ENCODE measurements at regions not wholly inside any gene's neighbourhood (a gene's known extent, or its start where the extent isn't known, plus 50 kb on each side); places are given as distances from the start of the nearest gene placed in this dataset.

GRCh38 chr20:43824309-43825050 is 90.2 kb upstream of the TOX2 start:
- intact Hi-C loops (cut with micrococcal nuclease; ENCODE audit: unreplicated experiment) = no loop called here
- no peak for DNase-seq (ENCODE audit: low read depth, low spot score)
- POLR2A ChIA-PET = interaction anchor here (0.6 kb wide), 1 partner anchor 21 kb away, joined by 4 read pairs; no protein-coding TSS in a partner anchor

GRCh38 chr20:43821795-43822194 is 92.9 kb upstream of the TOX2 start:
- ATAC-seq (no peak), DNase-seq (ENCODE audit: low read depth, low spot score) (no peak)
- CTCF ChIA-PET = no interaction called here
- in situ Hi-C loops (cut with HindIII; ENCODE audit: low pct_unique_long_range_greater_than_20kb, low sequenced_read_pairs) = no loop called here
- Histone ChIP-seq H3K4me3 (ENCODE audit: low read depth in 2 of 2, low read length in 2 of 2) (no peak overlapping the region), H3K27ac (ENCODE audit: low read length) (no peak overlapping the region), H3K4me1 (ENCODE audit: control insufficient read depth, insufficient read depth, low read length) (no peaks in the 10 kb centered on the region), H3K36me3 (ENCODE audit: control insufficient read depth, insufficient read depth, low read length) (no peaks in the 10 kb centered on the region), H3K9me3 (ENCODE audit: control insufficient read depth, insufficient read depth, low read depth, low read length) (no peaks in the 10 kb centered on the region), H3K27me3 (ENCODE audit: control insufficient read depth, insufficient read depth, low read length) (no peaks in the 10 kb centered on the region)
- intact Hi-C loops (cut with micrococcal nuclease; ENCODE audit: unreplicated experiment) = no loop called here
- POLR2A ChIA-PET = no interaction called here
- no TSS peak for BruUV-seq (replicated peaks)
- TF ChIP-seq POLR2AphosphoS5 (IDR thresholded peaks at IDR 0.05; ENCODE audit: low read depth, low read length) (no peak), TCF7L2 (IDR thresholded peaks at IDR 0.05; ENCODE audit: low read depth, low read length) (no peak), SIN3A (IDR thresholded peaks at IDR 0.05; ENCODE audit: borderline replicate concordance, insufficient read depth, low read depth, low read length) (no peak)
- TF ChIP-seq, protein P1, sequence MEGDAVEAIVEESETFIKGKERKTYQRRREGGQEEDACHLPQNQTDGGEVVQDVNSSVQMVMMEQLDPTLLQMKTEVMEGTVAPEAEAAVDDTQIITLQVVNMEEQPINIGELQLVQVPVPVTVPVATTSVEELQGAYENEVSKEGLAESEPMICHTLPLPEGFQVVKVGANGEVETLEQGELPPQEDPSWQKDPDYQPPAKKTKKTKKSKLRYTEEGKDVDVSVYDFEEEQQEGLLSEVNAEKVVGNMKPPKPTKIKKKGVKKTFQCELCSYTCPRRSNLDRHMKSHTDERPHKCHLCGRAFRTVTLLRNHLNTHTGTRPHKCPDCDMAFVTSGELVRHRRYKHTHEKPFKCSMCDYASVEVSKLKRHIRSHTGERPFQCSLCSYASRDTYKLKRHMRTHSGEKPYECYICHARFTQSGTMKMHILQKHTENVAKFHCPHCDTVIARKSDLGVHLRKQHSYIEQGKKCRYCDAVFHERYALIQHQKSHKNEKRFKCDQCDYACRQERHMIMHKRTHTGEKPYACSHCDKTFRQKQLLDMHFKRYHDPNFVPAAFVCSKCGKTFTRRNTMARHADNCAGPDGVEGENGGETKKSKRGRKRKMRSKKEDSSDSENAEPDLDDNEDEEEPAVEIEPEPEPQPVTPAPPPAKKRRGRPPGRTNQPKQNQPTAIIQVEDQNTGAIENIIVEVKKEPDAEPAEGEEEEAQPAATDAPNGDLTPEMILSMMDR (IDR thresholded peaks at IDR 0.05) = no peak
- TF ChIP-seq, protein P2, sequence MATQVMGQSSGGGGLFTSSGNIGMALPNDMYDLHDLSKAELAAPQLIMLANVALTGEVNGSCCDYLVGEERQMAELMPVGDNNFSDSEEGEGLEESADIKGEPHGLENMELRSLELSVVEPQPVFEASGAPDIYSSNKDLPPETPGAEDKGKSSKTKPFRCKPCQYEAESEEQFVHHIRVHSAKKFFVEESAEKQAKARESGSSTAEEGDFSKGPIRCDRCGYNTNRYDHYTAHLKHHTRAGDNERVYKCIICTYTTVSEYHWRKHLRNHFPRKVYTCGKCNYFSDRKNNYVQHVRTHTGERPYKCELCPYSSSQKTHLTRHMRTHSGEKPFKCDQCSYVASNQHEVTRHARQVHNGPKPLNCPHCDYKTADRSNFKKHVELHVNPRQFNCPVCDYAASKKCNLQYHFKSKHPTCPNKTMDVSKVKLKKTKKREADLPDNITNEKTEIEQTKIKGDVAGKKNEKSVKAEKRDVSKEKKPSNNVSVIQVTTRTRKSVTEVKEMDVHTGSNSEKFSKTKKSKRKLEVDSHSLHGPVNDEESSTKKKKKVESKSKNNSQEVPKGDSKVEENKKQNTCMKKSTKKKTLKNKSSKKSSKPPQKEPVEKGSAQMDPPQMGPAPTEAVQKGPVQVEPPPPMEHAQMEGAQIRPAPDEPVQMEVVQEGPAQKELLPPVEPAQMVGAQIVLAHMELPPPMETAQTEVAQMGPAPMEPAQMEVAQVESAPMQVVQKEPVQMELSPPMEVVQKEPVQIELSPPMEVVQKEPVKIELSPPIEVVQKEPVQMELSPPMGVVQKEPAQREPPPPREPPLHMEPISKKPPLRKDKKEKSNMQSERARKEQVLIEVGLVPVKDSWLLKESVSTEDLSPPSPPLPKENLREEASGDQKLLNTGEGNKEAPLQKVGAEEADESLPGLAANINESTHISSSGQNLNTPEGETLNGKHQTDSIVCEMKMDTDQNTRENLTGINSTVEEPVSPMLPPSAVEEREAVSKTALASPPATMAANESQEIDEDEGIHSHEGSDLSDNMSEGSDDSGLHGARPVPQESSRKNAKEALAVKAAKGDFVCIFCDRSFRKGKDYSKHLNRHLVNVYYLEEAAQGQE (IDR thresholded peaks at IDR 0.05; ENCODE audit: insufficient read depth in 1 of 2, low read depth in 2 of 2, low read length in 1 of 2) = no peak

More at GRCh38 chr20:43824309-43825050, 90.2 kb upstream of the TOX2 start:
- Histone ChIP-seq H3K36me3 (ENCODE audit: control insufficient read depth, insufficient read depth, low read length) (no peaks in the 10 kb centered on the region), H3K4me1 (ENCODE audit: control insufficient read depth, insufficient read depth, low read length) (no peaks in the 10 kb centered on the region), H3K27ac (ENCODE audit: low read length) (no peak overlapping the region), H3K9me3 (ENCODE audit: control insufficient read depth, insufficient read depth, low read depth, low read length) (no peaks in the 10 kb centered on the region), H3K4me3 (ENCODE audit: low read depth in 2 of 2, low read length in 2 of 2) (no peak overlapping the region), H3K27me3 (ENCODE audit: control insufficient read depth, insufficient read depth, low read length) (no peaks in the 10 kb centered on the region)
- in situ Hi-C loops (cut with HindIII; ENCODE audit: low pct_unique_long_range_greater_than_20kb, low sequenced_read_pairs) = no loop called here
- CTCF ChIA-PET = interaction anchor here (0.5 kb wide), 1 partner anchor 16 kb away, joined by 7 read pairs; no protein-coding TSS in a partner anchor
- no peak for ATAC-seq
- TF ChIP-seq SIN3A (IDR thresholded peaks at IDR 0.05; ENCODE audit: borderline replicate concordance, insufficient read depth, low read depth, low read length) = no peak
- no peak for TF ChIP-seq TCF7L2 (IDR thresholded peaks at IDR 0.05; ENCODE audit: low read depth, low read length)
- TF ChIP-seq, protein P1 (IDR thresholded peaks at IDR 0.05) = no peak
- TF ChIP-seq POLR2AphosphoS5 (IDR thresholded peaks at IDR 0.05; ENCODE audit: low read depth, low read length) = no peak
- TF ChIP-seq, protein P2 (IDR thresholded peaks at IDR 0.05; ENCODE audit: insufficient read depth in 1 of 2, low read depth in 2 of 2, low read length in 1 of 2) = no peak
- no TSS peak for BruUV-seq (replicated peaks)

All from Panc1 (cell line).